Left lung (tissue), 4 donors: ENCODE measurements at regions not wholly inside any gene's neighbourhood (a gene's known extent, or its start where the extent isn't known, plus 50 kb on each side); places are given as distances from the start of the nearest gene placed in this dataset.

Experiments used
- ATAC-seq: fragments of 200-7000 bp; cut with Tn5 transposase; one replicate; pipeline ENCODE4 v1.9.1; 2020; ENCODE audit warnings: moderate library complexity
- DNase-seq, 4 donors: peaks; one replicate each; pipeline ENCODE4 v3.0.0-alpha.2; 2013 to 2020
- H3K27ac ChIP-seq, 2 donors: fragments of 200-600 bp; sonication (generic) in 1 of 2; one replicate each; pipeline versions ENCODE4 v1.5.0 to v1.8.0; 2020 to 2021
- H3K27me3 ChIP-seq, 2 donors: fragments of 200-600 bp; sonication (generic) in 1 of 2; one replicate each; pipeline versions ENCODE4 v1.5.0 to v1.8.0; 2020 to 2021
- H3K36me3 ChIP-seq, 2 donors: fragments of 200-600 bp; sonication (generic) in 1 of 2; one replicate each; pipeline versions ENCODE4 v1.5.0 to v1.8.0; 2020 to 2021
- H3K4me1 ChIP-seq, 2 donors: fragments of 200-600 bp; one replicate each; pipeline ENCODE4 v1.8.0; 2021
- H3K4me3 ChIP-seq, 2 donors: fragments of 200-600 bp; sonication (generic) in 1 of 2; one replicate each; pipeline versions ENCODE4 v1.5.0 to v1.8.0; 2020 to 2021; ENCODE audit warnings: mild to moderate bottlenecking in 1 of 2
- H3K9me3 ChIP-seq, 2 donors: fragments of 200-600 bp; sonication (generic) in 1 of 2; one replicate each; pipeline versions ENCODE4 v1.5.0 to v1.8.0; 2020 to 2021
- CTCF ChIP-seq, 2 donors: fragments of 200-600 bp; sonication (generic) in 1 of 2; IDR thresholded peaks; one replicate each; pipeline versions ENCODE4 v1.5.0 to v1.8.0; 2021; ENCODE audit warnings: antibody characterized with exemption in 2 of 2
- intact Hi-C, 2 donors: fragments of 100-400 bp; cut with DNase I; formaldehyde crosslinking; loops; one replicate each; pipeline versions ENCODE4 v1.11.2 to v1.14.2; 2022
- donor health status: DM: no; HTN: yes; CAD: no.
- donor health status: DM: no; HTN: no; CAD: no.

DNA sequence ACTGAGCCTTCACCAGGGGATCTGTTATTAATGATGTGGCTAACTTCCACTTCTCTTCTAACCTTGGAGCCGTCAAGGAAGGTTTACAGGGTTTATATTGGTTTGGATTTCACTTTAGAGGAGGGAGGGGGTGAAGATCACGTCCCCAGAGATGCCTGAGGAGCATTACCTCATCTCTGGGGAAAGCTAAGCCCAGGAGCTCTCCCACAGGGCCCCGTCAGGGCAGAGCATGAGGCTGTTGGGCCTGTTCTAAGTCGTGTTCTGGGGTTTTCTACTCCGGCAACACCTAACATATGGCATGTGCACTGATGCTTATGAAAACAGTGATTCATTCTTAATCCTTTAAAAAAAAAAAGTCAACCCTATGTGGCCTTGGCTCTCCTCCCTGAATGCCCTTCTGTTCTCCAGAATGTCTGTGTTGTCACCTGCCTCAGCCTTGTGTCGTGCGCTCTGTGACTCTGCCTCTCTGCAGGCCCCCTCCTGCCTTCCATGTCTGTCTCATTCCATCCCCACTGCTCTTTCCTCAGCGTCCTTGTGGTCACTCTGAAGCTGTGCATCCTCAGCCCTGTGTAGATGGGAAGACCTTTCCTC, 97.4 kb upstream of the JARID2 start:
- ATAC-seq (no peak), DNase-seq (no peak)
- Histone ChIP-seq H3K4me1 (no peaks in the 10 kb centered on the region), H3K4me3 (no peak overlapping the region), H3K27ac (no peak overlapping the region), H3K27me3 (no peaks in the 10 kb centered on the region), H3K9me3 (no peaks in the 10 kb centered on the region), H3K36me3 (no peaks in the 10 kb centered on the region)
- intact Hi-C loops: no loop called here
- no peak for TF ChIP-seq CTCF (IDR thresholded peaks at IDR 0.05)

DNA sequence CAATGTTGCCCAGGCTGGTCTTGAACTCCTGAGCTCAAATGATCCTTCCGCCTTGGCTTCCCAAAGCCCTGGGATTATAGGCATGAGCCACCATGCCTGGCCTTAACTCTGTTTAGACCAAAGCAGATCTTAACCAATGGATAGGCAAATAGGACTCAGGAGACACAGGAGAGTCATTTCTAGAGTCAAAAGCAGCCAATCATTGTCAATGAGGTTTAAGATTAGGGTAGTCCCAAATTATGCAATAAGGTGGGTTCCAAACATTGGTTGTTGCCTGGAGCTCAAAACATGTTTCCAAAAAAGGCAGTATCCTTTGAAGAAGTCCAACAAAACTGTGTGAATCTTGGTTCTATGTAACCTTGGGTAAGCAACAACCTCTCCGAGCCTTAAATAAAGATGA, 95.7 kb upstream of the JARID2 start:
- no peaks in the 10 kb centered on the region for H3K27me3 ChIP-seq
- H3K27ac ChIP-seq: no peak overlapping the region
- H3K36me3 ChIP-seq: no peaks in the 10 kb centered on the region
- H3K9me3 ChIP-seq: no peaks in the 10 kb centered on the region
- intact Hi-C loops: no loop called here
- DNase-seq (no peak), ATAC-seq (no peak)
- TF ChIP-seq CTCF (IDR thresholded peaks at IDR 0.05): no peak
- no peak overlapping the region for H3K4me3 ChIP-seq
- H3K4me1 ChIP-seq: no peaks in the 10 kb centered on the region

DNA sequence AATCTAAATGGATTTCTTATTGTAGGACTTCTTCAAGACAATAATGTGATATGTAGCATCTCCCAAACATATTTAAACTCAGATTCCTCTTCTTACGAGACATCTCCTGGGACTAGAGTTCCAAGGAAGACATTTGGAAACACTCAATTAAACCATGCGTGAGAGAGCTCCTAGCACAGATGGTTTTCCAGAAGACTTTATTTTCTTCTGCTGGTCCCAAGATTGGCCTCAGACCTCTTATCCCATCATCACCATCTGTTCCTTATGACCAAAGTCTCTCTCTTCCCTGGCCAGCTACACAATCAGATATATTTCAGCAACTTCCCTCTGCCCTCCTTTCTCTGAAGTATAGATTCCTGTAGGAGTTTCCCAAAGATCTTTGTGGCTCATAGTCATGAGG, 93.2 kb upstream of the JARID2 start:
- Histone ChIP-seq H3K36me3 (no peaks in the 10 kb centered on the region), H3K4me1 (no peaks in the 10 kb centered on the region), H3K27me3 (no peaks in the 10 kb centered on the region), H3K4me3 (no peak overlapping the region), H3K27ac (no peak overlapping the region), H3K9me3 (no peaks in the 10 kb centered on the region)
- no peak for ATAC-seq
- intact Hi-C loops: no loop called here
- no peak for DNase-seq
- TF ChIP-seq CTCF (IDR thresholded peaks at IDR 0.05): no peak

- Histone ChIP-seq H3K36me3 (no peaks in the 10 kb centered on the region), H3K9me3 (no peaks in the 10 kb centered on the region), H3K4me3 (no peak overlapping the region), H3K27me3 (no peaks in the 10 kb centered on the region), H3K27ac (no peak overlapping the region), H3K4me1 (no peaks in the 10 kb centered on the region)
- intact Hi-C loops: no loop called here
- TF ChIP-seq CTCF (IDR thresholded peaks at IDR 0.05): no peak
- DNase-seq (no peak), ATAC-seq (no peak)
Observed at GRCh38 chr6:15153191-15153590, 92.7 kb upstream of the JARID2 start.

DNA sequence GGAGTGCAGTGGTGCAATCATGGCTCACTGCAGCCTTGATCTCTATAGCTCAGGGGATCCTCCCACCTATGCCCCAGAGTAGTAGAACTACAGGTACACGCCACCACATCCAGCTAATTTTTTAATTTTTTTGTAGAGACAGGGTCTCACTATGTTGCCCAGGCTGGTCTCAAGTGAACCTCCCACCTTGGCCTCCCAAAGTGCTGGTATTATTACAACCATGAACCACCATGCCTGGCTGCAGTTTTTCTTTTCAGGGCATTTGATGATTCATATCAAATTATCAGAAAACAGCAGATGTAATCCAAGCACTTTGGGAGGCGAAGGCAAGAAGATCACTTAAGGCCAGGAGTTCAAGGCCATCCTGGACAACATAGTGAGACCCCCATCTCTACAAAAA, 88.4 kb upstream of the JARID2 start:
- no peaks in the 10 kb centered on the region for H3K4me1 ChIP-seq
- H3K27ac ChIP-seq: no peak overlapping the region
- ATAC-seq (no peak), DNase-seq (no peak)
- TF ChIP-seq CTCF (IDR thresholded peaks at IDR 0.05): no peak
- no peaks in the 10 kb centered on the region for H3K9me3 ChIP-seq
- H3K36me3 ChIP-seq: no peaks in the 10 kb centered on the region
- H3K4me3 ChIP-seq: no peak overlapping the region
- no peaks in the 10 kb centered on the region for H3K27me3 ChIP-seq
- intact Hi-C loops: no loop called here
